Activated B cell treated with CpG ODN at 0.5 μM for 24 hours (primary cell): ENCODE measurements at regions not wholly inside any gene's neighbourhood (a gene's known extent, or its start where the extent isn't known, plus 50 kb on each side); places are given as distances from the start of the nearest gene placed in this dataset.
"Not testable (repeated sequence)": the region's sequence is repeated elsewhere in the genome, so short reads cannot be mapped to it uniquely, and the experiment has no call there.

Experiments used
- ATAC-seq: fragments of 200-7000 bp; cut with Tn5 transposase; one replicate; pipeline ENCODE4 v1.10.0; 2021; ENCODE audit warnings: low read depth, mild to moderate bottlenecking, moderate library complexity
- CTCF ChIA-PET: fragments of 350-600 bp; sonication (Branson Sonifier 250); formaldehyde crosslinking; loops from one replicate; lab custom pipeline; 2021; ENCODE audit warnings: antibody characterized with exemption; lab: Charles Lee
- POLR2A ChIA-PET: fragments of 350-600 bp; sonication (Branson Sonifier 250); formaldehyde crosslinking; loops from one replicate; lab custom pipeline; 2021; ENCODE audit warnings: antibody characterized with exemption; lab: Charles Lee
- DNase-seq: peaks from one replicate; pipeline ENCODE4 v3.0.0; 2022
- H3K27ac Mint-ChIP-seq: one replicate; pipeline ENCODE4 v1.8.0; 2020; ENCODE audit warnings: mixed read lengths
- H3K27me3 Mint-ChIP-seq: one replicate; pipeline ENCODE4 v1.8.0; 2021; ENCODE audit warnings: mixed read lengths
- H3K36me3 Mint-ChIP-seq: one replicate; pipeline ENCODE4 v1.8.0; 2021; ENCODE audit warnings: low read depth, mixed read lengths
- H3K4me1 Mint-ChIP-seq: one replicate; pipeline ENCODE4 v1.8.0; 2021; ENCODE audit warnings: mixed read lengths
- H3K4me3 Mint-ChIP-seq: one replicate; pipeline ENCODE4 v1.8.0; 2020; ENCODE audit warnings: mild to moderate bottlenecking, mixed read lengths
- H3K9me3 Mint-ChIP-seq: one replicate; pipeline ENCODE4 v1.8.0; 2020; ENCODE audit warnings: mixed read lengths
- intact Hi-C: fragments of 100-400 bp; cut with micrococcal nuclease; formaldehyde crosslinking; loops from one replicate; pipeline ENCODE4 v1.15.1; 2024
- TF ChIP-seq, protein P1 (sequence below): fragments of 200-600 bp; IDR thresholded peaks from one replicate; pipeline ENCODE4 v1.8.0; 2022; ENCODE audit warnings: antibody characterized with exemption, mild to moderate bottlenecking

DNA sequence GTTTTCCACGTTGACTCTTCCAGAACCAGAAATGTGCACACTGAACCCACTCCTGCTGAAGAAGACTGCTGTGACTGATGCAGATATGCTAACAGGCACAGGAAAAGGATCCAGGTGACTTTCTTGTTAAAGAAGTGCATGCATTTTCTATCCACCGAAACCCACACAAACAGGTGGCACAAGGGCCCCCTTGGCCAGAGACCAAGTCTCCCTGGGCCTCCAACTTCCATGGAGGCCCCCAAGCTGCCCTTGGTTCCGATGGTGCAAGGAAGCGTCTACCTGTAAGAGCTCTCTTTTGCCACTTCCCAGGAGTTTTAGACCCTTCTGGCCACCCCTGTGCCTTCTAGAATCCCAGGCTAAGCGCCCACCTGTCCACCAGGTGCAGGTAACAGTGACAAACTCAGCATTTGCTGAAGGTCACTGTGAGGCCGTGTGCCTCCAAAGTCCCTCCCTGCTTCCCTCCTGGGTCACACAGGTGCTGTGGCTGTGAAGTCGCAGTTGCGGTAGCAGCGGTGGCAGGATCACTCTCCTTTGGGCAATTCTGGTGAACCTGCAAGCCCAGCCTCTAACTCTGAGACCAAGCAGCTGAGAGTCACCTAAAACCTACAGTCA is 134.8 kb downstream of the PXDC1 start:
- Mint-ChIP-seq H3K27me3 (peaks cover 13% of the 10 kb centered on the region), H3K4me3 (no peak overlapping the region), H3K4me1 (no peaks in the 10 kb centered on the region), H3K36me3 (no peaks in the 10 kb centered on the region), H3K9me3 (no peaks in the 10 kb centered on the region), H3K27ac (no peak overlapping the region)
- ChIA-PET POLR2A (no interaction called here), CTCF (no interaction called here)
- ATAC-seq (no peak), DNase-seq (no peak)
- intact Hi-C loops, result no loop called here
- TF ChIP-seq, protein P1, sequence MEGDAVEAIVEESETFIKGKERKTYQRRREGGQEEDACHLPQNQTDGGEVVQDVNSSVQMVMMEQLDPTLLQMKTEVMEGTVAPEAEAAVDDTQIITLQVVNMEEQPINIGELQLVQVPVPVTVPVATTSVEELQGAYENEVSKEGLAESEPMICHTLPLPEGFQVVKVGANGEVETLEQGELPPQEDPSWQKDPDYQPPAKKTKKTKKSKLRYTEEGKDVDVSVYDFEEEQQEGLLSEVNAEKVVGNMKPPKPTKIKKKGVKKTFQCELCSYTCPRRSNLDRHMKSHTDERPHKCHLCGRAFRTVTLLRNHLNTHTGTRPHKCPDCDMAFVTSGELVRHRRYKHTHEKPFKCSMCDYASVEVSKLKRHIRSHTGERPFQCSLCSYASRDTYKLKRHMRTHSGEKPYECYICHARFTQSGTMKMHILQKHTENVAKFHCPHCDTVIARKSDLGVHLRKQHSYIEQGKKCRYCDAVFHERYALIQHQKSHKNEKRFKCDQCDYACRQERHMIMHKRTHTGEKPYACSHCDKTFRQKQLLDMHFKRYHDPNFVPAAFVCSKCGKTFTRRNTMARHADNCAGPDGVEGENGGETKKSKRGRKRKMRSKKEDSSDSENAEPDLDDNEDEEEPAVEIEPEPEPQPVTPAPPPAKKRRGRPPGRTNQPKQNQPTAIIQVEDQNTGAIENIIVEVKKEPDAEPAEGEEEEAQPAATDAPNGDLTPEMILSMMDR, result no peak

DNA sequence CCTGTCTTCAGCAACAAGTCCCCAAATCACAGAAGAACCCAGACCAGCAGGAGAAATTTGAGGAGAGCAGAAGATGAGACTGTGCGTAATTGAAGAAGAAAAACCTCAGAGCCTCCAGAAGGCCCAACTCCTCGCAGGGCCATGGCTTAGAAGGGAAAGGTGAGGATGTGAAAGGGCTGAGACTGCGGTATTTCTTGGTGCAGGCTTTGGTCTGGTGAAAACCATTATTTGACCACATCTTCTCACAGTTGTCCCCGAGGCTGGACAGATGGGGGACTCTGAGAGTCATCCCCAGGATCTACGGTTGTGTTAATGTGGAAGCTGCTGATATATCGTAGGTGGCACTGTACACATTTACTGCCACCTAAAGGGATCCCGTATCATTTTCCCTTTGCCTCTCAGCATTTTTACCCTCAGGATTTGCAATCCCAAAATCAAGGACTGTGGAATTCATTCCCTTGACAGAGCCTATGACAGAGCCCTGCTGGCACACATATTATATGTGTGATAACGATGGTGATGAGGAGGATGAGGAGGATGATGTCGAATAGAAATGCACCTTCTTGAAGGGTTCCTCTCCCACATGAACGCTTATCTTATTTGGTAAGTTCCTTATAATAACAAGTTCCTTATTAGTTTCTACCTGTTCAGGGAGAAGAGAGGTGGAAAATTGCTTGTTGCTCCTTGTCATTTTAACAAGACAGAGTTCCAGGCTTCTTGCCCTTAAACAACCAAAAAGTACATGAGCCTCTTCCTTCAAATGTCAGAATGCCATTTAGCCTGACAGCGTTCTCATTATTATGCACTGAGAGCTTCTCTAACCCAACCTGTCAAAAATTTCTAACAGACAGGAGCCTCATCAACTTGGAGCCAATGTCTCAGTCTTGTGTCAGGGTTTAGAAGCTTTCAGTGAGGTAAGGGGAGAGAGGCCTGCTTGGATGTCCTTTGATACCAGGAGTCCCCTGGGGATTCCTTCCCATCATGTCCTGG is 135.8 kb downstream of the PXDC1 start:
- ATAC-seq (no peak), DNase-seq (no peak)
- Mint-ChIP-seq H3K4me3 (no peak overlapping the region), H3K36me3 (no peaks in the 10 kb centered on the region), H3K9me3 (no peaks in the 10 kb centered on the region), H3K27ac (no peak overlapping the region), H3K4me1 (no peaks in the 10 kb centered on the region), H3K27me3 (peaks cover 13% of the 10 kb centered on the region)
- POLR2A ChIA-PET, result no interaction called here
- TF ChIP-seq, protein P1, result no peak
- CTCF ChIA-PET, result no interaction called here
- intact Hi-C loops, result no loop called here

DNA sequence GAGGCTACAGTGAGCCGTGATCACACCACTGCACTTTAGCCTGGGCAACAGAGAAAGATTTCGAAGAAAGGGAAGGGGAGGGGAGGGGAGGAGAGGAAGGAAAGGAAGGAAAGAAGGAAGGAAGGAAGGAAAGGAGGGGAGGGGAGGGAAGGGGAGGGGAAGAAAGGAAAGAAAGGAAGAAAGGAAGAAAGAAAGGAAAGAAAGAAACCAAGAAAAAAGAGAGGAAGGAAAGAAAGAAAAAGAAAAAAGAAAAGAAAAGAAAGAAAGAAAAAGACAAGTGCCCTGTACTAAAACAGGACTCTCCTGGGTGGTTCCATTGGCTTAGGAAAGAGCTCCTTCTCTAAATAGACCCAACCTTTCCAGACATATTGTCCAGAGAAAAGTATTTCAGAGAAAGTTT is 136.6 kb downstream of the PXDC1 start:
- POLR2A ChIA-PET, result no interaction called here
- CTCF ChIA-PET, result no interaction called here
- TF ChIP-seq, protein P1, result no peak
- H3K4me1 Mint-ChIP-seq, result no peaks in the 10 kb centered on the region
- ATAC-seq, result no peak
- peaks cover 13% of the 10 kb centered on the region for H3K27me3 Mint-ChIP-seq
- no peaks in the 10 kb centered on the region for H3K36me3 Mint-ChIP-seq
- no peak for DNase-seq
- no peak overlapping the region for H3K27ac Mint-ChIP-seq
- no peaks in the 10 kb centered on the region for H3K9me3 Mint-ChIP-seq
- intact Hi-C loops, result no loop called here
- no peak overlapping the region for H3K4me3 Mint-ChIP-seq

DNA sequence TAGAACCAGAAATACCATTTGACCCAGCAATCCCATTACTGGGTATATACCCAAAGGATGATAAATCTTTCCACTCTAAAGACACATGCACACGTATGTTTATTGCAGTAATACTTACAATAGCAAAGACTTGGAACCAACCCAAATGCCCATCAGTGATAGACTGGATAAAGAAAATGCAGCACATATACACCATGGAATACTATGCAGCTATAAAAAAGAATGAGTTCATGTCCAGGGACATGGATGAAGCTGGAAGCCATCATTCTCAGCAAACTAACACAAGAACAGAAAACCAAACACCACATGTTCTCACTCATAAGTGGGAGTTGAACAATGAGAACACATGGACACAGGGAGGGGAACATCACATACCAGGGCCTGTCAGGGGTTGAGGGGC is 137.9 kb downstream of the PXDC1 start:
- H3K4me3 Mint-ChIP-seq, H3K9me3 Mint-ChIP-seq, intact Hi-C loops, DNase-seq, H3K36me3 Mint-ChIP-seq, H3K4me1 Mint-ChIP-seq, H3K27ac Mint-ChIP-seq, CTCF ChIA-PET, ATAC-seq, POLR2A ChIA-PET: not testable (repeated sequence)
- peaks cover 13% of the 10 kb centered on the region for H3K27me3 Mint-ChIP-seq

DNA sequence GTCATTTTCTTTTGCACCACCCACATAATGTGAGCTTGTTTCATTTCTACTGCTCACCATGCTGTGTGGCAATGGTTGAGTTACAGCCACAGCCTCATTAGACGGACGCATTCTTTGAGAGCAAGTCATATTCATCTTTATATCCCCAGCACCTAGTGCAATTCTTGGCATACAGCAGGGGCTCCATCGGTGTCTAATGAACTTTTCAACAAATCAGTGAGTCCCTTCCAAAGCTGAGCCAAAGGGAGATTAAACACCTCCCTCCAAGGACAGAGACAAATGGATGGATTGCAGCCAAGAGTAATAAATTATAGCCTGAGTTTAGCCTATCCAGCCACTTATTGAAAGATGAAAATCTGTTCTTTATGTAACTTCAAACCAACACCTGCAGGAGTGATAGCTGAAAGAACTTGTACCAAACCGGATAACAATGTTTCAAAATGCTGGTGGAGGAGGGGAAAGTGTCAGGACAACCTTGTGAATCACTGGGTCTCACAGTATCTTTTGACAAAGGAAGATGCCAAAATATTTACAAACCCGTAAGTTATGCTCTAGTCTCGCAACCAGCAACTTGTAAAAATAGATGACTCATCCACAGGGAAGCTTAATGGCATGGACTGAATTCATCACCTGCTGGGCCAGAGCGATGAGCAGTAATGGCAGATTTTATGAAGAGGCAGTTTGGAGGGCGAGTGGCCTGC is 139.0 kb downstream of the PXDC1 start:
- H3K9me3 Mint-ChIP-seq, result no peaks in the 10 kb centered on the region
- no peak overlapping the region for H3K27ac Mint-ChIP-seq
- peaks cover 15% of the 10 kb centered on the region for H3K27me3 Mint-ChIP-seq
- ChIA-PET CTCF (no interaction called here), POLR2A (no interaction called here)
- ATAC-seq (no peak), DNase-seq (no peak)
- no peaks in the 10 kb centered on the region for H3K36me3 Mint-ChIP-seq
- H3K4me3 Mint-ChIP-seq, result no peak overlapping the region
- intact Hi-C loops, result no loop called here
- TF ChIP-seq, protein P1, result no peak
- H3K4me1 Mint-ChIP-seq, result no peaks in the 10 kb centered on the region
